Bone marrow (tissue), 2 donors: ENCODE measurements at regions not wholly inside any gene's neighbourhood (a gene's known extent, or its start where the extent isn't known, plus 50 kb on each side); places are given as distances from the start of the nearest gene placed in this dataset.
"Not testable (repeated sequence)": the region's sequence is repeated elsewhere in the genome, so short reads cannot be mapped to it uniquely, and the experiment has no call there.

Source experiments
- DNase-seq, 2 donors: peaks; one replicate each; lab custom pipeline; 2025; lab: John Stamatoyannopoulos, UW

- no peak for DNase-seq
Observed at GRCh38 chr5:174523311-174524071, 200.9 kb upstream of the MSX2 start.

- no peak for DNase-seq
Observed at GRCh38 chr5:174524351-174524750, 200.0 kb upstream of the MSX2 start.

GRCh38 chr5:174526177-174526576, 198.2 kb upstream of the MSX2 start:
- no peak for DNase-seq

- no peak for DNase-seq
Observed at GRCh38 chr5:174527916-174528540, 196.4 kb upstream of the MSX2 start.

GRCh38 chr5:174528821-174529544, 195.4 kb upstream of the MSX2 start:
- no peak for DNase-seq

- no peak for DNase-seq
Observed at GRCh38 chr5:174529925-174530681, 194.3 kb upstream of the MSX2 start.

- no peak for DNase-seq
Observed at GRCh38 chr5:174531782-174532191, 192.6 kb upstream of the MSX2 start.

- DNase-seq, result peak; percentile 41 to 46
Observed at GRCh38 chr5:174532455-174533453, 191.6 kb upstream of the MSX2 start.

GRCh38 chr5:174533751-174534241, 190.6 kb upstream of the MSX2 start:
- DNase-seq, result peak in 1 of 2 donors; percentile 33

- no peak for DNase-seq
Observed at GRCh38 chr5:174535669-174536068, 188.7 kb upstream of the MSX2 start.

GRCh38 chr5:174539823-174540222, 184.6 kb upstream of the MSX2 start:
- DNase-seq, result not testable (repeated sequence)

- DNase-seq, result no peak
Observed at GRCh38 chr5:174542037-174542436, 182.3 kb upstream of the MSX2 start.

GRCh38 chr5:174542471-174542870, 181.9 kb upstream of the MSX2 start:
- DNase-seq, result no peak

- DNase-seq, result no peak
Observed at GRCh38 chr5:174545926-174546325, 178.5 kb upstream of the MSX2 start.

- DNase-seq, result no peak
Observed at GRCh38 chr5:174547814-174548213, 176.6 kb upstream of the MSX2 start.

- DNase-seq, result no peak
Observed at GRCh38 chr5:174549254-174549653, 175.1 kb upstream of the MSX2 start.

GRCh38 chr5:174550026-174550425, 174.4 kb upstream of the MSX2 start:
- DNase-seq, result no peak

GRCh38 chr5:174552428-174552827, 172.0 kb upstream of the MSX2 start:
- DNase-seq, result no peak

- no peak for DNase-seq
Observed at GRCh38 chr5:174553556-174553955, 170.8 kb upstream of the MSX2 start.

GRCh38 chr5:174555726-174556125, 168.7 kb upstream of the MSX2 start:
- no peak for DNase-seq

GRCh38 chr5:174556756-174557155, 167.6 kb upstream of the MSX2 start:
- no peak for DNase-seq
